ENCODE measurements at regions not wholly inside any gene's neighbourhood (a gene's known extent, or its start where the extent isn't known, plus 50 kb on each side); places are given as distances from the start of the nearest gene placed in this dataset.

DNA sequence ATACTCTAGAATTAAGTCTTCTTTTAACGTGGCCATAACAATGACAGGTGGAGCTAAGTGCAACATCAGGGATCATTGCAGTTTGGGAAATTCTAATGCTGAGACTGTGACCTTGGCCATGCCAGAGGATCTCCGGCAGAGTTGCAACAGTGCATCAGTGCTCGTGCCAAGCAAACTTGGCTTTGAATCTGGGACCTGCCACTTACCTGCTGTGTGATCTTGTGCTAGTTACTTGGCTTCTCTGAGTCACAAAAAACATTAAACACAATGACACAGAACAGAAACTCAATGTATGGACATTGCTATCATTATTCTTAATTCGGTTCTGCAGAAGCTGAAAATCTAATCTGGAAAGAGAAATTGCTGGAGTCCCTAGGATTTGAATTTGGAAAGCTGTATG is 435.5 kb upstream of the CCL2 start:
- TF ChIP-seq, protein P1, sequence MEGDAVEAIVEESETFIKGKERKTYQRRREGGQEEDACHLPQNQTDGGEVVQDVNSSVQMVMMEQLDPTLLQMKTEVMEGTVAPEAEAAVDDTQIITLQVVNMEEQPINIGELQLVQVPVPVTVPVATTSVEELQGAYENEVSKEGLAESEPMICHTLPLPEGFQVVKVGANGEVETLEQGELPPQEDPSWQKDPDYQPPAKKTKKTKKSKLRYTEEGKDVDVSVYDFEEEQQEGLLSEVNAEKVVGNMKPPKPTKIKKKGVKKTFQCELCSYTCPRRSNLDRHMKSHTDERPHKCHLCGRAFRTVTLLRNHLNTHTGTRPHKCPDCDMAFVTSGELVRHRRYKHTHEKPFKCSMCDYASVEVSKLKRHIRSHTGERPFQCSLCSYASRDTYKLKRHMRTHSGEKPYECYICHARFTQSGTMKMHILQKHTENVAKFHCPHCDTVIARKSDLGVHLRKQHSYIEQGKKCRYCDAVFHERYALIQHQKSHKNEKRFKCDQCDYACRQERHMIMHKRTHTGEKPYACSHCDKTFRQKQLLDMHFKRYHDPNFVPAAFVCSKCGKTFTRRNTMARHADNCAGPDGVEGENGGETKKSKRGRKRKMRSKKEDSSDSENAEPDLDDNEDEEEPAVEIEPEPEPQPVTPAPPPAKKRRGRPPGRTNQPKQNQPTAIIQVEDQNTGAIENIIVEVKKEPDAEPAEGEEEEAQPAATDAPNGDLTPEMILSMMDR (IDR thresholded peaks at IDR 0.05) = no peak
- TF ChIP-seq POLR2A (IDR thresholded peaks at IDR 0.05) = no peak
